GM12864 (cell line): ENCODE measurements at regions not wholly inside any gene's neighbourhood (a gene's known extent, or its start where the extent isn't known, plus 50 kb on each side); places are given as distances from the start of the nearest gene placed in this dataset.
A peak's percentile ranks its signal among the peaks of the same experiment; 100 is the strongest.

Experiments used
- DNase-seq: peaks from one replicate; pipeline ENCODE4 v3.0.0-alpha.2; 2011; ENCODE audit warnings: low read depth
- H3K4me3 ChIP-seq: 2 replicates; pipeline ENCODE4 v1.5.1; 2011; ENCODE audit warnings: mild to moderate bottlenecking, low read depth, low read length, control low read depth
- CTCF ChIP-seq: IDR thresholded peaks from 2 replicates; pipeline ENCODE4 v1.5.1; 2011; ENCODE audit warnings: low read depth, mild to moderate bottlenecking, moderate library complexity, low read length, control low read depth, inconsistent platforms; ENCODE audit errors: missing control alignments

GRCh38 chr3:5302661-5303060 lies 115.2 kb downstream of the EDEM1 start:
- no peak overlapping the region for H3K4me3 ChIP-seq
- no peak for DNase-seq
- no peak for TF ChIP-seq CTCF

- no peak for DNase-seq
- TF ChIP-seq CTCF, result no peak
- no peak overlapping the region for H3K4me3 ChIP-seq
Observed at GRCh38 chr3:5304188-5304587, 116.7 kb downstream of the EDEM1 start.

GRCh38 chr3:5304789-5305683 lies 117.5 kb downstream of the EDEM1 start:
- DNase-seq, result peak; percentile 24
- TF ChIP-seq CTCF, result peak; percentile 79
- H3K4me3 ChIP-seq, result no peak overlapping the region

GRCh38 chr3:5305684-5305989 lies 118.1 kb downstream of the EDEM1 start:
- no peak for TF ChIP-seq CTCF
- DNase-seq, result no peak
- H3K4me3 ChIP-seq, result no peak overlapping the region

- no peak for DNase-seq
- no peak overlapping the region for H3K4me3 ChIP-seq
- TF ChIP-seq CTCF, result no peak
Observed at GRCh38 chr3:5309171-5309570, 121.7 kb downstream of the EDEM1 start.

GRCh38 chr3:5309602-5310001 lies 122.1 kb downstream of the EDEM1 start:
- TF ChIP-seq CTCF, result no peak
- DNase-seq, result no peak
- H3K4me3 ChIP-seq, result no peak overlapping the region

GRCh38 chr3:5310509-5310908 lies 123.0 kb downstream of the EDEM1 start:
- TF ChIP-seq CTCF, result no peak
- no peak overlapping the region for H3K4me3 ChIP-seq
- no peak for DNase-seq
